Keratinocyte (primary cell): ENCODE measurements at regions not wholly inside any gene's neighbourhood (a gene's known extent, or its start where the extent isn't known, plus 50 kb on each side); places are given as distances from the start of the nearest gene placed in this dataset.

Source experiments
- EZH2 ChIP-seq: IDR thresholded peaks from one replicate; pipeline ENCODE4 v1.6.1; 2012; ENCODE audit warnings: inconsistent platforms, mild to moderate bottlenecking, low read length, moderate library complexity
- TF ChIP-seq, protein P1 (sequence below), 3 experiments: IDR thresholded peaks in 1 of 3; conservative IDR thresholded peaks in 1 of 3; optimal IDR thresholded peaks in 1 of 3; 2 replicates in 2 of 3; 3 replicates in 1 of 3; pipeline versions ENCODE3 to v1.5.1; 2011; ENCODE audit warnings: low read length in 3 of 3, mild to moderate bottlenecking in 3 of 3, moderate library complexity in 2 of 3, control low read depth in 1 of 3, inconsistent platforms in 1 of 3; ENCODE audit not compliant: insufficient read depth in 2 of 3; ENCODE audit errors: extremely low read depth in 1 of 3

DNA sequence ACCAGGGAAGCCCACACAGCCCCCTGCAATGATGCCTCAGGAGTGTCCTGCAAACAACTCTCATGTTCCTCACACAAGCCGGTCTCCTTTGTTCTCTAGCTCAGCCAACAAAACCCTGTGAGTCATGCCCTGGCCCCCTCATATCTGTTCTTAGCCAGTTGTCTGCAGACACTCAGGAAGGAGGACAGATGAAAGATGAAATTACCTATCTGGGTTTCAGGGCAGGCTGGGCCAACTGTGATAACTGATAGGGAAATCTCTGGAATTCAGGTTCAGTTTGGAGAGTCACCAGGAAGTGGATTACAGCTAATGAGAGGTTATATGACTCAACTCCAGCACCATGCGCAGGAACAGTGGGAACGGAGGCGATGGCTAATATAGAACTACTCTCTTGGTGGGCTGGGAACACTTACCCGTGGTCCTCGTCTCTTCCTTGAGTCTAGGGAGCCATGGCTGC lies 352.0 kb upstream of the ADAMTS9 start:
- TF ChIP-seq, protein P1, sequence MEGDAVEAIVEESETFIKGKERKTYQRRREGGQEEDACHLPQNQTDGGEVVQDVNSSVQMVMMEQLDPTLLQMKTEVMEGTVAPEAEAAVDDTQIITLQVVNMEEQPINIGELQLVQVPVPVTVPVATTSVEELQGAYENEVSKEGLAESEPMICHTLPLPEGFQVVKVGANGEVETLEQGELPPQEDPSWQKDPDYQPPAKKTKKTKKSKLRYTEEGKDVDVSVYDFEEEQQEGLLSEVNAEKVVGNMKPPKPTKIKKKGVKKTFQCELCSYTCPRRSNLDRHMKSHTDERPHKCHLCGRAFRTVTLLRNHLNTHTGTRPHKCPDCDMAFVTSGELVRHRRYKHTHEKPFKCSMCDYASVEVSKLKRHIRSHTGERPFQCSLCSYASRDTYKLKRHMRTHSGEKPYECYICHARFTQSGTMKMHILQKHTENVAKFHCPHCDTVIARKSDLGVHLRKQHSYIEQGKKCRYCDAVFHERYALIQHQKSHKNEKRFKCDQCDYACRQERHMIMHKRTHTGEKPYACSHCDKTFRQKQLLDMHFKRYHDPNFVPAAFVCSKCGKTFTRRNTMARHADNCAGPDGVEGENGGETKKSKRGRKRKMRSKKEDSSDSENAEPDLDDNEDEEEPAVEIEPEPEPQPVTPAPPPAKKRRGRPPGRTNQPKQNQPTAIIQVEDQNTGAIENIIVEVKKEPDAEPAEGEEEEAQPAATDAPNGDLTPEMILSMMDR (optimal IDR thresholded peaks at IDR 0.05 in 1 of 3, IDR thresholded peaks at IDR 0.05 in 1 of 3, conservative IDR thresholded peaks at IDR 0.05 in 1 of 3; ENCODE audit: extremely low read depth in 1 of 3, insufficient read depth in 2 of 3, low read length in 3 of 3) = no peak
- no peak for TF ChIP-seq EZH2
